AG20443 (cell line): ENCODE measurements at regions not wholly inside any gene's neighbourhood (a gene's known extent, or its start where the extent isn't known, plus 50 kb on each side); places are given as distances from the start of the nearest gene placed in this dataset.

Experiments used
- DNase-seq: peaks from one replicate; pipeline ENCODE4 v3.0.0; 2012; ENCODE audit warnings: low spot score, mixed read lengths

GRCh38 chr4:140316799-140317198 lies 56.6 kb upstream of the SCOC start:
- DNase-seq: no peak

- no peak for DNase-seq
These were observed 57.5 kb upstream of the SCOC start for GRCh38 chr4:140315970-140316369.

- no peak for DNase-seq
These were observed 58.0 kb upstream of the SCOC start for GRCh38 chr4:140315438-140315837.

GRCh38 chr4:140315019-140315418 lies 58.4 kb upstream of the SCOC start:
- no peak for DNase-seq

- no peak for DNase-seq
These were observed 61.3 kb upstream of the SCOC start for GRCh38 chr4:140312100-140312499.

- no peak for DNase-seq
These were observed 62.1 kb upstream of the SCOC start for GRCh38 chr4:140311257-140311835.

- DNase-seq: peak; percentile 46
These were observed 64.1 kb upstream of the SCOC start for GRCh38 chr4:140309124-140309870.

- DNase-seq: peak; percentile 76
These were observed 64.9 kb upstream of the SCOC start for GRCh38 chr4:140308366-140309123.

- no peak for DNase-seq
These were observed 68.4 kb upstream of the SCOC start for GRCh38 chr4:140305053-140305452.

- no peak for DNase-seq
These were observed 69.1 kb upstream of the SCOC start for GRCh38 chr4:140304346-140304745.

GRCh38 chr4:140302151-140302859 lies 71.1 kb upstream of the SCOC start:
- DNase-seq: no peak

- DNase-seq: peak; percentile 54
These were observed 73.0 kb upstream of the SCOC start for GRCh38 chr4:140300271-140300970.

GRCh38 chr4:140298001-140298400 lies 75.4 kb upstream of the SCOC start:
- no peak for DNase-seq

GRCh38 chr4:140297221-140297570 lies 76.2 kb upstream of the SCOC start:
- DNase-seq: no peak

- peak; percentile 89 for DNase-seq
These were observed 76.9 kb upstream of the SCOC start for GRCh38 chr4:140296335-140297220.

GRCh38 chr4:140293979-140294378 lies 79.5 kb upstream of the SCOC start:
- no peak for DNase-seq

GRCh38 chr4:140291259-140291658 lies 82.2 kb upstream of the SCOC start:
- DNase-seq: no peak

- DNase-seq: no peak
These were observed 84.0 kb upstream of the SCOC start for GRCh38 chr4:140289486-140289885.

GRCh38 chr4:140286456-140286855 lies 87.0 kb upstream of the SCOC start:
- DNase-seq: peak; percentile 84

GRCh38 chr4:140284456-140284855 lies 89.0 kb upstream of the SCOC start:
- no peak for DNase-seq
